ENCODE measurements at regions not wholly inside any gene's neighbourhood (a gene's known extent, or its start where the extent isn't known, plus 50 kb on each side); places are given as distances from the start of the nearest gene placed in this dataset.
"Not testable (repeated sequence)": the region's sequence is repeated elsewhere in the genome, so short reads cannot be mapped to it uniquely, and the experiment has no call there.

- no peak for DNase-seq (ENCODE audit: low read depth)
Measured at GRCh38 chr12:88945051-88945732, 364.9 kb upstream of the KITLG start.

GRCh38 chr12:88944397-88944796 is 364.1 kb upstream of the KITLG start:
- no peak for DNase-seq (ENCODE audit: low read depth)

GRCh38 chr12:88940854-88941253 is 360.6 kb upstream of the KITLG start:
- no peak for DNase-seq (ENCODE audit: low read depth)

DNA sequence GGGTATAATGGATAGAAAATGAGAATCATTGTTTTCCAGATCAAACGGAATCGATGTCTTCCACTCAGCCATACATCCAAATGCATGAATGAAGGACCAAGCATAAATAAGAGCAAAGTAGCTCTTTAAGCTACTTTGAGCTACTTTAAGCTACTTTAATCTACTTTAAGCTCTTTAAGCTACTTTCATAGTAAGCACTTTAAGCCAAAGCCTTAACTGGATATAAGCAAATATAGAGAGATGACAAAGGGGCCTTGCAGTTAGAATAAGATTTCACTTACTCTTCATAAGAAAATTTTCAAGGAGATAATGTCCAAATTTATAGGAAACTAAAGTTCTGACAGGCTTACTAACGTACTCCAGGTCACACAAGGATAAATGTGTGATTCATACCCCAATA is 355.6 kb upstream of the KITLG start:
- no peak for DNase-seq (ENCODE audit: low read depth)

- DNase-seq (ENCODE audit: low read depth) = no peak
Measured at GRCh38 chr12:88934163-88934747, 354.0 kb upstream of the KITLG start.

- DNase-seq (ENCODE audit: low read depth) = no peak
Measured at GRCh38 chr12:88932457-88932856, 352.2 kb upstream of the KITLG start.

- DNase-seq (ENCODE audit: low read depth) = no peak
Measured at GRCh38 chr12:88931598-88931997, 351.3 kb upstream of the KITLG start.

- DNase-seq (ENCODE audit: low read depth) = no peak
Measured at GRCh38 chr12:88925454-88925853, 345.2 kb upstream of the KITLG start.

GRCh38 chr12:88924162-88924561 is 343.9 kb upstream of the KITLG start:
- no peak for DNase-seq (ENCODE audit: low read depth)

DNA sequence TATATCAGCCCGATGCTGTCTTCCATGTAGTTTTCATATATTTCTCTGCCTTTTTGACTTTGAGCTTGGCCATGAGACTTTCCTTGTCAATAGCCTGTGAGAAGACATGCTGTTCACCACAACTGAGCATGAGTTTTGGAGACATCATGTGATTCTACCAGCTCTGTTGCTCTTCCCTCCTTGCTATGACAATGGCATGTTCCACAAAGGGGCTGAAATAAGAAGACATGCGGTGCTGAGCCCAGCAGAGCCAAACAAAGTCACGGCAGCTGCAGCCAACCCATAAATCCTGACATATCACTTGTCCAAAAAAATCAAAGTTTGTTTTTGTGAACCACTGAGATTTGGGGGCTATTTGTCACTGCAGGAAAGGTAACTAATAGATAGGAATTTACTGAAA is 343.4 kb upstream of the KITLG start:
- DNase-seq (ENCODE audit: low read depth) = no peak

DNA sequence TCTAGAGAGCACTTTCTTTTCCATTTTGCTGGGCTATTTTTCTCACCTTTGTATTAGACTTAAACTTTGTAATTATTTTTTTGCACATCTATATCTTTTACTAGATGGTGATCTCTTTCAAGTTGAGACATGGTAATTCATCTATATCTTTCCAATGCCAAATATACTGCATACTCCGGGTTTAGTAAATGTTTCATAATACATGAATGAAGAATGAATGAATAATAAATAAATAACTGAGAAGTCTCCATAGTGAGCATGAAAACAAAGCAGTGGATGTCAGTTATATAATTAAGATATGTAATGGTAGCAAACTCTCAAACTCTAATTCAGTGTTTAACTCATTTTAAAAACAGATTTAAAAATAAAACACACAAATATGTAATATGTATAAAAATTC is 342.5 kb upstream of the KITLG start:
- no peak for DNase-seq (ENCODE audit: low read depth)

DNA sequence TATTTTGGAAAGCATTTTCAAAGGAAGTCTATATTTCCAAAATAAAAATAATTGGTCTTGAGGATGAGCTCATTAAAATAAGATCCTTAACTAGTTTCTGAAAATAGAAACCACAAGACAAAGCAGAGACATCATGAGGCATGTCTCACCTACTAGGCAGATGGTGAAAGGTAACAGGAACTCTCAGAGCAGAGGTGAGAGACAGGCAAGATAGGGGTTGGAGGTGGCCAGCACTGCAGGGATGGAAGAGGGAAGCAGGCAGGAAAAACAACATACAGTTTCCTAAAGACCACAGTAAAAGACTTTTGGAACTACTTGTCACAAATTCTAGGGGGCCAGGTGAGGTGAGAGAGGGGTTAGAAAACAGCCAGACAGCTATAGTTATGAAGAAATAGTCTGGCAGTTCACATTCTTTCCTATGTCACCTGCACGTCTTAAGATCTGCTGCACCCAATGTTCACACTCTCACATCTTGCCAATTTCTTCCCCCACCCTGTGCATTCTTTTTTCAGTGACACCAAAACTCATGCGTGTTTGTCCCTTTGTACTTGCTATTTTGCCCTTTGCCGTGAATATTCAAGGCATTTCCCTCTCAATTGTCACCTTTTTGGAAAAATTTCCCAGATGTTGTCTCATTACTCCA is 341.7 kb upstream of the KITLG start:
- no peak for DNase-seq (ENCODE audit: low read depth)

GRCh38 chr12:88921434-88921833 is 341.2 kb upstream of the KITLG start:
- DNase-seq (ENCODE audit: low read depth) = no peak

DNA sequence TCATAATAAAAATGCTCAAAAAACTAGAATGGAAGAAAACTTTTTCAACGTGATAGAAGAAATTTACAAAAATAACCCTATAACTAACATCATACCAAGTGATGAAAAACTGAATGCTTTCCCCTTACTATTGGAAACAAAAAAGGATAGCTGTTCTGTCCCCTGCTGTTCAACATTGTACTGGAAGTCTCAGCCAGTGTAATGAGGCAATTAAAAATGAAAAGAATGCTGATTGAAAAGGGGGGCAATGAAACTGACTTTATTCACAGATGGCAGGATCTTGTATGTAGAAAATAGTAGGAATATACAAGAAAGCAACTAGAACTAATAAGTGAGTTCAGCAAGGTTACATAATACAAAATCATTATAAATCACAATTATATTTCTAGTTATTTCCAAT is 337.9 kb upstream of the KITLG start:
- no peak for DNase-seq (ENCODE audit: low read depth)

DNA sequence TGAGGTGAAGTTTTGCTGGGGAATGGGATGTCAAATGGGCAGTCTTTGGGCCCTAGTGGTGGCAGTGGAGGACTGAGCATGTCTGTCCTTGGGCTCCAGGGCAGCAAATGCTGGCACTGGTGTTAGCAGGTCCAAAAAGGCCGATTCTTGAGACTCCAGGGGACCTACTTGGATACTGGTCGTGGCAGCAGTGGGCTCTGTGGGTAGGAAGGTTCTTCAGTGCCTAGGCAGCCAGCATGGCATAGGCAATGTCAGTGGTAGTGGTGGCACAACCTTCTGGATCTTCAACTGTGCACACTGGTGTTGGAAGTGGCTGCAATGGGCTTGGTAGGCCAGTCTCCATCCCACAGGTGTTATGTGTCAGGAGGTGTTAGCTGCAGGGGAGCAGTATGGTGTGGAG is 334.7 kb upstream of the KITLG start:
- DNase-seq (ENCODE audit: low read depth) = no peak

DNA sequence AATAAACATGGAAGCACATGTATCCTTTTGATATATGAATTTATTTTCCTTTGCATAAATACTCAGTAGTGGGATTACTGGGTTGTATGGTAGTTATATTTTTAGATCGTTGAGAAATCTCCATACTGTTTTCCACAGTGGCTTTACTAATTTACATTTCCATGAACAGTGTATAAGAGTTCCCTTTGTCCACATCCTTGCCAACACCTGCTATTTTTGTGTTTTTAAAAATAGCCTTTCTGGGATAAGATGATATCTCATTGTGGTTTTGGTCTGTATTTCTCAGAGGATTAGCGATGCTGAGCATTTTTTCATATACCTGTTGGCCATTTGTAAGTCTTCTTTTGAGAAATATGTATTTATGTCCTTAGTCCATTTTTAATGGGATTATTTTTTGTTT is 329.2 kb upstream of the KITLG start:
- DNase-seq (ENCODE audit: low read depth) = no peak

DNA sequence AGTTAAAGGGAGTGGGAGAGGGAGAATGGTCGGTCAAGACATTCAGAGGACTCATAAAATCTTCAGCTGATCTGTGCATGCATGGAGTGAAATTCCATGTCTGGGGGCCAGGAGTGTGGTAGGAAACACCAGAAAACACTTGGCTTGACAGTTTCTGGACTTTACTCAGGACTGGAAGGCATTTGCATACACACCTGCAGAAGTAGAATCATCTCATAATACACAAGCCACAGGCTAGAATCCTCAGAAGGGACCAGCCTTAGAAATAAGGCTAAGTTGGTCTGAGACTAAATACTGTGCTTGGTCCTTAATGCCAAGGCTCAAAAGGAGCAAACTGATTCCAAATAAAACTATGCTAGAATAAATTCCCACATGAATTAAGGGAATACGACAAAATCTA is 328.1 kb upstream of the KITLG start:
- DNase-seq (ENCODE audit: low read depth) = no peak

GRCh38 chr12:88904705-88905104 is 324.4 kb upstream of the KITLG start:
- DNase-seq (ENCODE audit: low read depth) = no peak

GRCh38 chr12:88903333-88903732 is 323.1 kb upstream of the KITLG start:
- no peak for DNase-seq (ENCODE audit: low read depth)

DNA sequence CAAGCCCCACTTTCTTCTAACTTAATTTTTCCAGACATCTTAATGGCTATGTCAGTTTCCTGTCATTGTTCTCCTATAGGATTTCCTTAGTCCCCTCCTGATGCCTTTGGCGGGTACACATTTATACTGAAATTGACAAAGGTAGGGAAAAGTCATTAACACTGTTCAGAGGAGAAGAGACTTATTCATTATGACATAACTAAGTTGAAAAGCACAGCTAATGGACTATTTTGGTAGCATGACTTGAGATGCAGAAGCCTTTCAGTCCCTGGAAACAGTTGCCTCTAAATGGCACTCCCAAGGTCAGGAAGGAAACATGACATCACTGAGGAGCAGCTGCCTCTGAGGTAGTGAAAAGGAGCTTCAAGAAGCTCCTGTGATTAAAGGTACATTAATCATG is 317.5 kb upstream of the KITLG start:
- no peak for DNase-seq (ENCODE audit: low read depth)

GRCh38 chr12:88896958-88897357 is 316.7 kb upstream of the KITLG start:
- DNase-seq (ENCODE audit: low read depth) = no peak

DNA sequence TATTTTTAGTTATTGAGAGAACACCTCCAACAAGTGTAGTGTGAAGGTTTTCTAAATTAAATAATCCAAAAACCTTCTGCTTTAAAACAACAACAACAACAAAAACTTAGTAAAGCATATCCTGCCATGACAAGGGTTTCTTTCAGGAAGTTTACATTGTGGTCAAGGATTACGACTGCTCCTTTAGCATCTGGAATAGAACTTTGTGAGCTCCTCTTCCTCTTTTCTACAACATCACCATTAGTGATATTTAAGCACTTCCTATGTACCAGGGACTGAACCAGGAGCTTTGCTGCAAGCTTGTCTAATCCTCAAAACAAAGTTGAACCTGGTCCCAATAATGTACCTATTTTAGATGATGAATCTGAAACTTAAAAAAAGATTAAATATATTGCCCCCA is 315.4 kb upstream of the KITLG start:
- no peak for DNase-seq (ENCODE audit: low read depth)

GRCh38 chr12:88893801-88894200 is 313.5 kb upstream of the KITLG start:
- no peak for DNase-seq (ENCODE audit: low read depth)

DNA sequence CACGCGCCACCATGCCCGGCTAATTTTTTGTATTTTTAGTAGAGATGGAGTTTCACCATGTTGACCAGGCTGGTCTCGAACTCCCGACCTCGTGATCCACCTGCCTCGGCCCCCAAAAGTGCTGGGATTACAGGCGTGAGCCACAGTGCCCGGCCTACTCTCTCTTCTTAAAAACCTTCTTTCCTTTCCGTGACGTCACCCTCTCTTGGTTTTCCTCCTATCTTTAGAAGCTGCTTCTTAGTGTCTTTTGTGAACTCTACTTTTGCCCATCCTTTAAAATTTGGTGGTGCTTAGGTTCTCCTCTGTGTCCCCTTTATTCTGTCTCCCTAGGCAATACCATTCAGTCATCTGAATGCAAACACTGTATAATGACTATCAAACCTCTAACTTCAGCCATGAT is 311.2 kb upstream of the KITLG start:
- not testable (repeated sequence) for DNase-seq (ENCODE audit: low read depth)
